MM.1S (cell line): ENCODE measurements at regions not wholly inside any gene's neighbourhood (a gene's known extent, or its start where the extent isn't known, plus 50 kb on each side); places are given as distances from the start of the nearest gene placed in this dataset.

Experiments used
- EZH2 ChIP-seq: fragments of 300-600 bp; sonication (generic); optimal IDR thresholded peaks from 2 replicates; pipeline ENCODE3; 2017; ENCODE audit warnings: low read depth, mild to moderate bottlenecking, antibody characterized with exemption, low read length, mixed read lengths
- TF ChIP-seq, protein P1 (sequence below): fragments of 300-600 bp; sonication (generic); IDR thresholded peaks from 2 replicates; pipeline ENCODE4 v1.5.1; 2016; ENCODE audit warnings: antibody characterized with exemption, low read length, mixed read lengths

- TF ChIP-seq, protein P1, sequence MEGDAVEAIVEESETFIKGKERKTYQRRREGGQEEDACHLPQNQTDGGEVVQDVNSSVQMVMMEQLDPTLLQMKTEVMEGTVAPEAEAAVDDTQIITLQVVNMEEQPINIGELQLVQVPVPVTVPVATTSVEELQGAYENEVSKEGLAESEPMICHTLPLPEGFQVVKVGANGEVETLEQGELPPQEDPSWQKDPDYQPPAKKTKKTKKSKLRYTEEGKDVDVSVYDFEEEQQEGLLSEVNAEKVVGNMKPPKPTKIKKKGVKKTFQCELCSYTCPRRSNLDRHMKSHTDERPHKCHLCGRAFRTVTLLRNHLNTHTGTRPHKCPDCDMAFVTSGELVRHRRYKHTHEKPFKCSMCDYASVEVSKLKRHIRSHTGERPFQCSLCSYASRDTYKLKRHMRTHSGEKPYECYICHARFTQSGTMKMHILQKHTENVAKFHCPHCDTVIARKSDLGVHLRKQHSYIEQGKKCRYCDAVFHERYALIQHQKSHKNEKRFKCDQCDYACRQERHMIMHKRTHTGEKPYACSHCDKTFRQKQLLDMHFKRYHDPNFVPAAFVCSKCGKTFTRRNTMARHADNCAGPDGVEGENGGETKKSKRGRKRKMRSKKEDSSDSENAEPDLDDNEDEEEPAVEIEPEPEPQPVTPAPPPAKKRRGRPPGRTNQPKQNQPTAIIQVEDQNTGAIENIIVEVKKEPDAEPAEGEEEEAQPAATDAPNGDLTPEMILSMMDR: no peak
- TF ChIP-seq EZH2: no peak
These were observed 97.7 kb upstream of the PCBD1 start for GRCh38 chr10:70985824-70986622.
